Renal cortical epithelial cell (primary cell): ENCODE measurements at regions not wholly inside any gene's neighbourhood (a gene's known extent, or its start where the extent isn't known, plus 50 kb on each side); places are given as distances from the start of the nearest gene placed in this dataset.
A peak's percentile ranks its signal among the peaks of the same experiment; 100 is the strongest.
"Not testable (repeated sequence)": the region's sequence is repeated elsewhere in the genome, so short reads cannot be mapped to it uniquely, and the experiment has no call there.

ENCODE experiments used
- DNase-seq: peaks from one replicate; pipeline ENCODE4 v3.0.0-alpha.2; 2011; ENCODE audit warnings: low read depth

- no peak for DNase-seq
Observed at GRCh38 chr7:101708223-101708622, 79.1 kb upstream of the MYL10 start.

- no peak for DNase-seq
Observed at GRCh38 chr7:101712652-101713051, 83.6 kb upstream of the MYL10 start.

- no peak for DNase-seq
Observed at GRCh38 chr7:101714097-101714496, 85.0 kb upstream of the MYL10 start.

- peak; percentile 67 for DNase-seq
Observed at GRCh38 chr7:101717628-101718357, 88.7 kb upstream of the MYL10 start.

- no peak for DNase-seq
Observed at GRCh38 chr7:101718363-101719122, 89.4 kb upstream of the MYL10 start.

GRCh38 chr7:101719123-101719470 is 90.0 kb upstream of the MYL10 start:
- DNase-seq: no peak

- DNase-seq: no peak
Observed at GRCh38 chr7:101720324-101720723, 91.2 kb upstream of the MYL10 start.

- DNase-seq: no peak
Observed at GRCh38 chr7:101722247-101722646, 93.2 kb upstream of the MYL10 start.

GRCh38 chr7:101723835-101724234 is 93.6 kb upstream of the CUX1 start:
- DNase-seq: no peak

- DNase-seq: no peak
Observed at GRCh38 chr7:101724957-101725356, 92.5 kb upstream of the CUX1 start.

- DNase-seq: no peak
Observed at GRCh38 chr7:101725921-101726320, 91.5 kb upstream of the CUX1 start.

- no peak for DNase-seq
Observed at GRCh38 chr7:101727184-101727583, 90.2 kb upstream of the CUX1 start.

GRCh38 chr7:101728128-101728527 is 89.3 kb upstream of the CUX1 start:
- no peak for DNase-seq

- not testable (repeated sequence) for DNase-seq
Observed at GRCh38 chr7:101728873-101729240, 88.6 kb upstream of the CUX1 start.

- peak; percentile 72 for DNase-seq
Observed at GRCh38 chr7:101729241-101729883, 88.1 kb upstream of the CUX1 start.

- no peak for DNase-seq
Observed at GRCh38 chr7:101731502-101732084, 85.8 kb upstream of the CUX1 start.

- peak; percentile 70 for DNase-seq
Observed at GRCh38 chr7:101733713-101734475, 83.5 kb upstream of the CUX1 start.

GRCh38 chr7:101736084-101736483 is 81.3 kb upstream of the CUX1 start:
- DNase-seq: no peak

- peak; percentile 32 for DNase-seq
Observed at GRCh38 chr7:101739775-101740398, 77.5 kb upstream of the CUX1 start.

GRCh38 chr7:101740981-101741725 is 76.3 kb upstream of the CUX1 start:
- no peak for DNase-seq
